Kidney epithelial cell (primary cell): ENCODE measurements at regions not wholly inside any gene's neighbourhood (a gene's known extent, or its start where the extent isn't known, plus 50 kb on each side); places are given as distances from the start of the nearest gene placed in this dataset.
"Not testable (repeated sequence)": the region's sequence is repeated elsewhere in the genome, so short reads cannot be mapped to it uniquely, and the experiment has no call there.

Experiments used
- DNase-seq: peaks from one replicate; pipeline ENCODE4 v3.0.0-alpha.2; 2010; ENCODE audit warnings: low read depth
- H3K27me3 ChIP-seq: 2 replicates; pipeline ENCODE4 v1.6.0; 2011; ENCODE audit warnings: low read length; ENCODE audit not compliant: control insufficient read depth, insufficient read depth
- H3K36me3 ChIP-seq: 2 replicates; pipeline ENCODE4 v1.5.1; 2011; ENCODE audit warnings: low read length; ENCODE audit not compliant: control insufficient read depth, insufficient read depth
- H3K4me3 ChIP-seq: 2 replicates; pipeline ENCODE4 v1.5.1; 2011; ENCODE audit warnings: low read depth, mild to moderate bottlenecking, control low read depth, low read length
- TF ChIP-seq, protein P1 (sequence below): IDR thresholded peaks from 2 replicates; pipeline ENCODE4 v1.5.1; 2011; ENCODE audit warnings: mild to moderate bottlenecking, moderate library complexity, low read length, control low read depth, inconsistent platforms; ENCODE audit not compliant: insufficient read depth, poor library complexity, severe bottlenecking

DNA sequence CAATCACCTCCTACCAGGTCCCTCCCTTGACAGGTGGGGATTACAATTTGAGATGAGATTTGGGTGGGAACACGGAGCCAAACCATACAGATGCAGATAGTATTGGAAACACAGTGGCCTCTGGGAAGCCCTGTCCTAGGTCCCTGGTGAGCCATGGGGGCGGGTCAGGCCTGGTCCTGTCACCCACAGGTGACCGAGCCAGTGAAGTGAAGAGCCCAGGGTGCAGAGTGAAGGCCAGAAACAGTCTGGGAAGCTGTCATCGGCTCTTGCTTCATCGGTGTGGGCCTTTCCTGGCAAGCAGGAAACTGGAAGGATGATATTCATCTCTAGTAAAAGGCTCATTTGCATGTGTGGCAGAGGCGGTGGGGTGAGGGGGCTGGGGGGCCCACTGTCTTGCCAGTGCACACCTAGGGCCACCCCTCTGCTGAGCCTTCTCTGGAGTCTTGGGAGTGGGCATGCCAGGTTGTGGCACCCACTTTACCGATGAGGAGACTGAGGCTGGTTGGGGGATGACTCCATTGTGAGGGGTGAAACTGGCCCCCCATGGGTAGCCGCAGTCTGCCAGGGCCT is 290.6 kb downstream of the NDUFA10 start:
- Histone ChIP-seq H3K4me3 (no peak overlapping the region), H3K27me3 (peaks cover 2% of the 10 kb centered on the region), H3K36me3 (no peaks in the 10 kb centered on the region)
- no peak for DNase-seq
- TF ChIP-seq, protein P1, sequence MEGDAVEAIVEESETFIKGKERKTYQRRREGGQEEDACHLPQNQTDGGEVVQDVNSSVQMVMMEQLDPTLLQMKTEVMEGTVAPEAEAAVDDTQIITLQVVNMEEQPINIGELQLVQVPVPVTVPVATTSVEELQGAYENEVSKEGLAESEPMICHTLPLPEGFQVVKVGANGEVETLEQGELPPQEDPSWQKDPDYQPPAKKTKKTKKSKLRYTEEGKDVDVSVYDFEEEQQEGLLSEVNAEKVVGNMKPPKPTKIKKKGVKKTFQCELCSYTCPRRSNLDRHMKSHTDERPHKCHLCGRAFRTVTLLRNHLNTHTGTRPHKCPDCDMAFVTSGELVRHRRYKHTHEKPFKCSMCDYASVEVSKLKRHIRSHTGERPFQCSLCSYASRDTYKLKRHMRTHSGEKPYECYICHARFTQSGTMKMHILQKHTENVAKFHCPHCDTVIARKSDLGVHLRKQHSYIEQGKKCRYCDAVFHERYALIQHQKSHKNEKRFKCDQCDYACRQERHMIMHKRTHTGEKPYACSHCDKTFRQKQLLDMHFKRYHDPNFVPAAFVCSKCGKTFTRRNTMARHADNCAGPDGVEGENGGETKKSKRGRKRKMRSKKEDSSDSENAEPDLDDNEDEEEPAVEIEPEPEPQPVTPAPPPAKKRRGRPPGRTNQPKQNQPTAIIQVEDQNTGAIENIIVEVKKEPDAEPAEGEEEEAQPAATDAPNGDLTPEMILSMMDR: no peak

DNA sequence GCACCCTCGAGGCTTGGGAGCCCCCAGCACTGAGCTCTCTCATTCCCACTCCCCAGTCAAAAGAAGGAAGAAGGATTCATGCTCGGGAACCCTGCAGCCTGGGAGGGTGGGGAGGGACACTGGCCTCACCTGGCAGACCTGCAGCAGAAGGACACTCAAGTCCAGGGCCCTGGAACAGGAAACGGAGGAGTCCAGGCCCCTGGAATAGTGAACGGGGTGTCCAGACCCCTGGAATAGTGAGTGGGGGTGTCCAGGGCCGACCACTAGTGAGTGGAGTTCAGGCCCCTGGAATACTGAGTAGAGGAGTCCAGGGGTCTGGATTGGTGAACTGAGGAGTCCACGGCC is 292.5 kb downstream of the NDUFA10 start:
- H3K27me3 ChIP-seq: peaks cover 6% of the 10 kb centered on the region
- TF ChIP-seq, protein P1: no peak
- H3K4me3 ChIP-seq: no peak overlapping the region
- no peaks in the 10 kb centered on the region for H3K36me3 ChIP-seq
- no peak for DNase-seq

DNA sequence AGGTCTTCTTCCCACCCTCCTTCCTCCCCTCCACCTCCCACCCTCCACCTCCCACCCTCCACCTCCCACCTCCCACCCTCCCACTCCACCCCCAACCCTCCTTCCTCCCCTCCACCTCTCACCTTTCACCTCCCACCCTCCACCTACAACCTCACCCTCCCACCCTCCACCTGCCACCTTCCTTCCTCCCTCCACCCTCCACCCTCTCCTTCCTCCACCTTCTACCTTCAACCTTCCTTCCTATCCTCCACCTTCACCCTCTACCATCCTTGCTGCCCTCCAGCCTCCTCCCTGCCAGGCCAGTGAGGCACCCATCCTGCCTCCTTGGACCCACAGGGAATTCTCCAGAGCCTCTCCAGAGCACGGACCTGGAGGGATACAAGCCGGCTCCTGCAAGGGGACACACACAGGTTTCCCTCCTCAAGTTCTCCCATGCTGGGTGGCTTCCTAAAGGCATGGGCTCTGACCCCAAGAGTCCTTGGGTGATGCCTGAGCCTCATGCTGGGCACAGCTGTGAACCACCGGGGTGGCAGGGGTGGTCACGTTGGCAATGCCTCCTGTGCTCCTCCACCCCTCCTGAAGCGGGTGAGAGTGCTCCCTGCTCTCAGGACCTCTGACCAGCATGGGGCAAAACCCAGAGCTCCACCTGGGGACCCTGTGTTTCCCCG is 293.0 kb downstream of the NDUFA10 start:
- no peak for DNase-seq
- TF ChIP-seq, protein P1: no peak
- H3K4me3 ChIP-seq: no peak overlapping the region
- H3K27me3 ChIP-seq: peaks cover 6% of the 10 kb centered on the region
- H3K36me3 ChIP-seq: no peaks in the 10 kb centered on the region

DNA sequence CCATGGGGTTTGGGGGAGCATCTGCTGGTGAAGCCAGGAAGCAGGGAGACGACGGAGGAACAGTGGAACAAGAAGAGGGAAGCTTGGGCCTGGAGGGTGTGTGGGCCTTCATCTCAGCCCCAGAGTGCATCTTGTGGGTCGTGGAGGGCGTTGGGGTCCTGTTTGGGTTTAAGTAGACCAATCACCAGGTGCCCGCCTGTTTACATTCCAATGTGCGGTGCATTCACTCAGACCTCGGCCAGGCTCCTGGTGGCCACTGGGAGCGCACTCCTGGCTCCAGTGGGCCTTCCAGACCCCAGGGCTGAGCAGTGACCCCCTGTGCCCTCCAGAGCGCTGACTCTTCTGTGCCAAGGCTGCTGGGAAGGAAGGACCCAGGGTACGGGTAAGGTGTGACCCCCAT is 293.7 kb downstream of the NDUFA10 start:
- Histone ChIP-seq H3K27me3 (peaks cover 6% of the 10 kb centered on the region), H3K36me3 (no peaks in the 10 kb centered on the region), H3K4me3 (no peak overlapping the region)
- TF ChIP-seq, protein P1: no peak
- no peak for DNase-seq

DNA sequence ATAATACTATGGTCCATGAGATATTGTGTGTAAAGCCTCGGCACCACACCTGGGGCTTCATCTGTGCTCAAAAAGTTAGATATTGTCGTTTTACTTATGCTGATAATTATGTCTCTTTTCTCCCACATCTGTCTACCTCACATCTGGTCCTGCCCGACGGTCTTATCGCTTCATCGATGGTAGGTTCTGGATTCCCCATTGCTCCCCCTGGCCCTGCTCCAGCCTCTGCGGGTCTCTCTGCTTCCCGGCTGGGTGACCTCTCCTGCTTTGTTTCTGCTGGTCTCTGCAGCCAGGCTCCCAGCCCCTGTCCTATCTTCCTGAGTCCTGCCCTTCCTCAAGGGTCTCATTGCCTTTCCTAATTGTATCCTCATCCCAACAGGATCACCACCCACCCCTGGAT is 294.2 kb downstream of the NDUFA10 start:
- no peak for DNase-seq
- no peak overlapping the region for H3K4me3 ChIP-seq
- peaks cover 3% of the 10 kb centered on the region for H3K27me3 ChIP-seq
- TF ChIP-seq, protein P1: no peak
- H3K36me3 ChIP-seq: no peaks in the 10 kb centered on the region

DNA sequence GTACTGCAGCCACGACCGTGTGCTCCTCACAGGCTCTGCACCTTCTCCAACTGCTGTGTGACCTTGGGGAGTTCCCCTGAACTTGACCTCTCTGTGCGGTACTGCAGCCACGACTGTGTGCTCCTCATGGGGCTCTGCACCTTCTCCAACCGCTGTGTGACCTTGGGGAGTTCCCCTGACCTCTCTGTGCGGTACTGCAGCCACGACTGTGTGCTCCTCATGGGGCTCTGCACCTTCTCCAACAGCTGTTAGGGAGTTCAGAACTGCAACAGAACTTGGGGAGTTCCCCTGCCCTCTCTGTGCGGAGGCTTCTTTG is 294.6 kb downstream of the NDUFA10 start:
- not testable (repeated sequence) for DNase-seq, H3K36me3 ChIP-seq, H3K27me3 ChIP-seq, H3K4me3 ChIP-seq
